ENCODE measurements at regions not wholly inside any gene's neighbourhood (a gene's known extent, or its start where the extent isn't known, plus 50 kb on each side); places are given as distances from the start of the nearest gene placed in this dataset.

DNA sequence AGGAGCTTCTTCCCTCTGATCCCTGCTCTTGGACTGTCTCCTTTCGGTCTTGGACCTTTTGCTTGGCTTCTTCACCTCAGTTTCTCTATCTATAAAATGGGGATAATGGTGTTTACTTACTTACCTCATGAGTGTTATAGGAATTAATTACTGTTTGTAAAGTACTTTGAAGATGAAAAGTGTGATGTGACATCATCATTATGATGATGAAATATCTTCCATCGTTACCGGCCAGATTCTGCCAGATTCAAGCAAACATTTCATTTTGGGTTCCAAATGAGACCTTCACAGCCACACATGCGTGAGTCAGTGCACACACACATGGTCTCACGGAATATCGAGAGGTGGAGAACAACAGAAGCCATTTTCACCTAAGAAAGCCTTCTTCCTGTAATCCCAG lies 220.1 kb upstream of the RPL34 start:
- no peak for DNase-seq (ENCODE audit: low read depth, low spot score)

DNA sequence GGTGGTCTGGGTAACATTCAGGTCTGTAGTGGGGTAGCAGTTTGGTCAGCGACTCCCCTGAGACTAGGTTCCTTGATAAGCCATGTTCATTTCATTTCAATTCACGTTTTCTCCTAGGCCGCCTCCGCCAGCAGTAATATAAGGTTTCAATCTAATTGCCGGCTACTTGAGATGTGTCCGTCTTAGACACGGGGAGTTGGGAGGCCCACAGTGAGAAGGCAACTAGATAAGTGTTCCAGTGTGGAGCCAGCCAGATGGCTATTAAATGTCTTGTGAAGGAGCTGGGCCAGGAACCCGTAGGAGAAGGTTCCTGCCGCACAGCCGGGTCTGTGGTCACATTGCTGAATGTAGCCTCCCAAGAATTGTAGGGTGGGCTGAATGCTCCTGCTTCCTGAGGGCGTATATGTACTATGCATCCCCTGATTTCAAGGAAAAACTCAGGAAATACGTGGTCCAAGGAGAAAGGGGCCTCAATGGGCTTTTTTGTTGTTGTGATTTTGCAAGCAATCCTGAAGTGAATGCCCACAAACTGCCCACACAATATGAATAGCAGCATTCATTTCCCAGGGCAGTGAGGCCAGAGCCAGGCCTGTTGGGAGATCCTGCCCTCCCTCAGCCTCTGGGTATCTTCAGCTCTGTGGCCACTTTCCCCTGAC lies 220.6 kb upstream of the RPL34 start:
- no peak for DNase-seq (ENCODE audit: low read depth, low spot score)

DNA sequence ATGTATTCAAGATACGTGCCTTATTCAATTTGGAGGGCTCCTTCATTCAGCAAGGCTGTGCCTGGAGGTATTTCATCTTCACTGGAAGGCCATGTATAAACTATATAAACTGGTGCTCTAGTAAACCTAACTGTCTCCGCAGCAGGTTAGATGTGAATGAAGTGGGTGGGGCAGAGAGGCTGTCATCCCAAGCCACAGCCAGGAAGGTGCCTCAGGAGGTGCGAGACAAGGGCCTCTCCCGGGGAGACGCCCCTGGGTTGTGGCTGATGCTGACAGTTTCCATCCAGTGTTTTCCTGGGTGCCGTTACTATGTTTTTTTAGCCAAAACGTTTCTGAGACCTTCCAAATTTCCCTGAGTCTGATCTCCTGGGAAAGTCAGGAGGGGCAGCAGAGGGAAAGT lies 221.5 kb upstream of the RPL34 start:
- DNase-seq (ENCODE audit: low read depth, low spot score): no peak

DNA sequence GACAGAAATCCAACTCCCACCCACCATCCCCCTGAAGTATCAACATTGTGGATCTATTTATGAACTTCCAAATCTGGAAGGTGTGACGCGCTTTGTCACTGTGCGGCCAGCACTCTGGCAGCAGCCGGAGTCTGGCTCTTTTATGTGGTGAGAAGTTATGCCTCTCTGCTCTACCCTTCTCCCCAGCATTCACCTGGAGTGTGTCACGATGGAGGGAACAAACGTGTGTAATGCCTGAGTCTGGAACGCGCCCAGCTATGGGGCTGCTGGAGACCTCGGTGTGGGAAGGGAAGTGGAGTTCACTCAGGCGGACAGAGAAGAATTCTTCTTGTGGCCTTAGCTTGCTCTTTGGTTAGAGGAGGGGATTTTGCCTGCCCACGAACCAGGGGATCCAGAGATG lies 222.1 kb upstream of the RPL34 start:
- DNase-seq (ENCODE audit: low read depth, low spot score): no peak

DNA sequence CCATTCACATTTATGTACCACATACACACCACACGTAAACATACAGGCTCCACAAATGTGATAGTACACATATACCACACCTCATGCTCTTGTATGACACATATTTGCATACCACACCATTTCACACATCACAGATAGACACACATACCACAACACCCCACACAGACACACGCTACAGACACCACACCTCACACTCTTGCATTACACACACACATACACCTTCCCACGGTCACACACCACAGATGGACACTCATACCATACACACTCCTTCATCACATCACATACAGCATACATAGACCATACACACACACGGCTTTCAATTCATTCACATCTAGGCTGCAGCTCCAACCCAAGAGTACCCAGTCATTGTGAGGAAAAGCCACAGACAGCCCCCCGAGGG lies 222.5 kb upstream of the RPL34 start:
- DNase-seq (ENCODE audit: low read depth, low spot score): no peak

DNA sequence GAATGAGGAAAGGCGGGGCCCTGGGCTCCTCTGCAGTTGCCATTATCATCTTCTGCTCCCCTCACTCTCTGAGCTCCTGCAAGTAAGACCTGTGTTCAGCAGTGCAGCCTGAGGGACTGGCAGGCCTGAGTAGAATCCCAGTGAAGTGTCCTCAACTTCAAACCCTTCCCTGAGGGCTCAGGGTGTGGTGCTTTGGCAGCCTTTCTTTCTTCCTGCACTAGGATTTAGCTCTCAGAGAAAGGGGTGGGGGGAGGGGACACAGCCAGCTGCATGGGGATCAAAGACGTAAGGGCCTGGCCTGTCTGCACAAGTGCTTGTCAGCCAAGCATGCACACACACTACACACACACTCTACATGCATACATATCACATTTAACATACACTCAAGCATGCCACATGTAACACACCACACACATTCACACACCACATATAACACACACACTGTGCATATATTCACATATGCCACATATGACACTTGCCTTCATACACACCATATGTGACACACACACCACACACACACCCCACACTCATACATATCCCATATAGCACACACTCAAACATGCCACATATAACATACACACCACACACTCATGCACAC lies 223.4 kb upstream of the RPL34 start:
- no peak for DNase-seq (ENCODE audit: low read depth, low spot score)

DNA sequence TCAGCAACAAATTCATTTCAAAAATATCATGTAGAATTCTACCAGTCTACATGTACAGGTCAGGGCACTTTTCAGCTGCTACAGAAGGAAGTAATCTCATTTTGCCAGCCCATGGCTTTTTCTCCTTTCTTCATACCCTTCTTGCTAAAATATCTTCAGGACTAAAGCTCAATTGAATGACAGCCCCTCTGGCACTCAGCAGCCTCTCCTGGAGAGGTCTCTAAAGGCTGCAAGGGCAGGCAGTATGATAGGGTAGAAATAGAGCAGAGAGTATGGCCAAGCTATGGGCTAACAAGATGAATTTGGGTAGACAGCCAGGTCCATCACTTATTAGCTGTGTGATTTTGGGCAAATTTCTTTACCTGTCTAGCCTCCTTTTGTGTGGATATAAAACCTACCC lies 224.6 kb upstream of the RPL34 start:
- no peak for DNase-seq (ENCODE audit: low read depth, low spot score)

- DNase-seq (ENCODE audit: low read depth, low spot score): no peak
Observed at GRCh38 chr4:108393890-108394472, 225.2 kb upstream of the LEF1 start.

DNA sequence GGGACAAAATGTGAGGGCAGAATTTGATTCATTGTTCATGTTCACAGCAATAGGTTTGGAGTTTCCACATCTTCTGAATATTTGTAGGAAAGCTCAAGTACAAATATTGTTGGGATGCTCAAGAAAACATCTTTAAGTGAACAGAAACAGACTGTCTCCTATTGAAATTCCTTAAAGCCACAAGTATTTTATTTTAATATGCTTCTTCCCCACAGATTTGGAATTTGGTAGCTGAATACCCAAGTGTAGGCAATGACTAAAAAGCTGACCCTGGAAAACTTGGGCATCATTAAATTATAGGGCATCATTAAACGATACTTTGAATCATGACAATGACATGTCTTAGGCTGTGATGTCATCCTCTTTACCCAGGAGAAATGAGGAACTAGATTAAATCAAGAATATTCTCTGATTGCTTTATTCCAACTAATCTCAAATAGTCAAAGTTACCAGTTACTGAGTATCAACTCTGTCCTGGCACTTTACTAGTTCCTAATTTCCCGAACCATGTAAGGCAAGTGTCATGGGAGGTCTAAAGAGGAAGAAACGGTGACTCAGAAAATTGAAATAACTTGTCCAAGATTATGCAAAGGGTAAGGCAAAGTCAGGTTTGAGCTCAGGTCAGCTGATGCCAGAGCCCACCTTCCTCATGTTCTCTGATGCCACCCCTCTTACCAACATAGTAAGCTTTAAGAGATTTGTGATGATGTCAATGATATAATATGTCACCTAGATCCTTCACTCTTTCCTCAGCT lies 223.1 kb upstream of the LEF1 start:
- no peak for DNase-seq (ENCODE audit: low read depth, low spot score)

GRCh38 chr4:108385076-108385475 lies 216.3 kb upstream of the LEF1 start:
- no peak for DNase-seq (ENCODE audit: low read depth, low spot score)

DNA sequence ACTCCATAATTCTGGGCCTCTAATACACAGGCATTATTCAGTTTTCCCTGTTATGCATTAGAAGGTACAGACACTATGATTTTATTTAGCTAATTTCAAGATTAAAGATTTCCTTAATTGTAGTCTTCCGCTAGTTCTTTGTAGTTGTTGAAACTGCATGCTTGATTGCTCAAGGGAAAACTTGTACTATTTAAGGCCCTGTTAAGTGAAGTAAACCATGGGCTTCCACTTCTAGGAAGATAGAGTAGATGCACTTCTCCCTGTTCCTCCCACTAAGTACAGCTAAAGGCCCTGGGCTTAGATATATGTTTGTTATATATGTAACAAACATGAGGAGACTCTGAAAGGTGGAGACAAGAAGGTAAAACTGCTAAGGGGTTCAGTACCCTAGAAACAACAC lies 215.8 kb upstream of the LEF1 start:
- no peak for DNase-seq (ENCODE audit: low read depth, low spot score)

DNA sequence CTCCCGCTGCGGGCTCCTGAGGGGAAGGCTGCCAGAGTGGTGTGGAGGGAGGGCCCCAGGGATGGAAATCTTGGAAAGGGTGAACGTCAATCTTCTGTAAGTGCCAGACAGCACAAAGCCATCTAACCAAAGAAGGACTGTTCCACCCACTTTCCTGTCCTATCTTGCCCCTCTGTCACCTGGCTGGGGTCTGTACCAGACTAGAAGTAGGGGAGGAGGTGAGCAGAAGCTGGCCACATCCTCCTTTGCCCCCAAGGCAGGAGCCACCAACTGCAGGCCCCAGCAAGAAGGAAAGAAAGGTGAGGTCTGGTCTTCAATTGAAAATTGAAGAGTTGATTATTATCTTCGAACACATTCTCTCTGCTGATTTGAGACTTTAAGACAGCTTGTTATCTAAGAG lies 214.4 kb upstream of the LEF1 start:
- DNase-seq (ENCODE audit: low read depth, low spot score): no peak

DNA sequence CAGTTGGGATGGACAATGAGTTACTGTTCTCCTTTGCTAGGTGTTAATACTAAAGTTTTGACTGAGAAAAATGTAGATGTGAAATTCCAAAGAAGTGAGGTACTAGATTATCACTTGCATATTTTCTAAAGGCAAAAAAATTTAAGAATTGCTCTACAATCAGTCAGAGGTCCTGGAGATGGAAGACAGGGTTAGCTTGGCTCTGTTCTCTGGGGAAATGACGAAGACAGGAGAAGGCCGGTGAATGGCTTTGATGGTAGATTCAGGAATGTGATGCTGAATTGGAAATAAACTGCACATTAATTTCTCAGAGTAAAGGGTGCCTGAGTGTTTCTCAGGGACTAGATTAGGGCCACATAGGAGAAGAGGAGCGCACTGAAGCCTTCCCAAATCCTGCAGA lies 214.0 kb upstream of the LEF1 start:
- no peak for DNase-seq (ENCODE audit: low read depth, low spot score)

DNA sequence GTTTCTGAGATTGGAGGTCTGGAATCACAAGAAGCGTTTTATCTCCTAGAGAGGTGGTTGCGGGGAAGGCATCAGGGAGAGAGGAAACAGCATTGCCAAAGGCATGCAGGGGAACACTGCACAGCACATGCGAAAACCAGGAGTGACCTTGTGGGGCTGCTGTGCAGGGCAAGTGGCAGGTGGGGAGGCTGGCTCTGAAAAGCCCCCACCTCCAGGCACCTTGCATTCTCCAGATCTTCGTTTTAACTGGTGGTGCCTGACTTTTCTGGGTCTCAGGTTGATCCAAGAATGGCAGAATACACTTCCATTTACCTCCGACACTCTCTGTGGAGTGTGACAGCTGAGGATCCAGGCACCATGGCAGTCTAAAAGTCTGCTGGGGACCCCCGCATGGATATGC lies 209.4 kb upstream of the LEF1 start:
- no peak for DNase-seq (ENCODE audit: low read depth, low spot score)

DNA sequence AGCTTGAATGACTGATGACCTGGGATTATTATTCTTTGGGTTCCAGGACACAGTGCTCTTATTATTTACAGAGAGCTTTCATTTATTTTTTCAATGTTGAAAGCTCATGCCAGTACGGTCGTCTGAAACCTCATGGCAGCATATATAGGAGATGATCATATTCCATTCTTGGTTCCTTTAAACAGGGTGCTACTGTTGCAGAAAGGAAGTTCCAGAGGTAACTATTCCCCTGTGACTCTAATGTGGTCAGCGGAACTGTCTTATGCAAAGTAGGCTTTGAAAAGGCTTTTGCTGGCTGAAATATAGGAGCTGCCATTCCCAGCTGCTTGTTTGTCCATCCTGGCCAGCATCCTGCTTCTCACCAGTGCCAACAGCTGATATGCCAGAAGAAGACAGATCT lies 208.3 kb upstream of the LEF1 start:
- no peak for DNase-seq (ENCODE audit: low read depth, low spot score)

DNA sequence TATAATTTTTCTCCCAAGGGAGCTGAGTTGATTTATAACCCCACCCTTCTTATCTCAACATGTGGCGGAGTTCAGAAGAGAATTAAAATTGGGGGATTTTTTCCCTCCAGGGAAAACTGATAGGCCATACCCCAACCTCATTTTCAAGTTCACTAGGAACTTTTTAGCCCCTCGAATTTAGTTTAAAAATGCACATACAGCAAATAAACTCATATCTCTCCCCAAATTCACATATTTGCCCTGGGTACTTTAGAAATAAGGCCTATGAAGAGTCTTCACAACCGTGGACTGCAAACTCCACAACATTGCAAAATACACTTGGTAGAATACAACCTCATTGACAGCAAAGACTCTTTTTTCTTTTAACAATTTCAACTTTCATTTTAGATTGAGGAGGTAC lies 206.7 kb upstream of the LEF1 start:
- no peak for DNase-seq (ENCODE audit: low read depth, low spot score)

DNA sequence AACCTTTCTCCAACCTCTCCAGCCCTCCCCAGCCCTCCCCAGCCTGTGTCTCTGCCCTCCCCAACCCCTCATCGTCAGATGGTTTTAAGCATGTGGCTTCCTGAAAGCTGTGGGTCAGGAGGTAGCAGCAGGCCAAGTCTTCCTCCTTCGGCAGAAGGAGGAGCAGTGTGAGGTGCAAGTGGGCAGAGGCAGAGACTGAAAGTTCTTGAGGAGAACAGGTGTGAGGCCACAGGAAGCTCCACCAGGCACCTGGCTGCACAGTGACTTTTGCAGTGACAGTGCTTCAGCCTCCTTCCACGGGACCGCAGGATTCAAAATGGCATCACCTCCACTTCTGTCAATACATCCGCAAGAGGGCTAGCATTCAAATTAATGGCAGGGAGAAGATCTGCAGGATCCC lies 203.9 kb upstream of the LEF1 start:
- no peak for DNase-seq (ENCODE audit: low read depth, low spot score)

DNA sequence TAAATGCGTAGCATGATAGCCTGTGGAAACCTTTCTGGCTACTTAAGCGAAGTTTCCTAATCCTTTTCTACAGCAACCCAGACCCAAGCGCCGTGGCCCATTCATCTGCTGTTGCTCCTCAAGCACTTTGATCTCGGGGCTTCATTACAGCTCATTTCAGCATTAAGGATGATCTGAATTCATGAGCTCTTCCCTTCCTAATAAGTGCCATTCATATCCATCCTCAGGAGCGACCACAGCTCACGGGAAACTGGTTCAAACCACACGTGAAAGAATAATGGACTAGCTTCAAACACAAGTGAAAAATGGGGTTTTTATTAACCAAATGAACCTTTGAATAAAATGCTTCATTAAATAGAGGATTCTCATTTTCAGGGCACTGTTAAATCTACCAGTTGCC lies 202.6 kb upstream of the LEF1 start:
- no peak for DNase-seq (ENCODE audit: low read depth, low spot score)

GRCh38 chr4:108370291-108371141 lies 201.8 kb upstream of the LEF1 start:
- no peak for DNase-seq (ENCODE audit: low read depth, low spot score)

DNA sequence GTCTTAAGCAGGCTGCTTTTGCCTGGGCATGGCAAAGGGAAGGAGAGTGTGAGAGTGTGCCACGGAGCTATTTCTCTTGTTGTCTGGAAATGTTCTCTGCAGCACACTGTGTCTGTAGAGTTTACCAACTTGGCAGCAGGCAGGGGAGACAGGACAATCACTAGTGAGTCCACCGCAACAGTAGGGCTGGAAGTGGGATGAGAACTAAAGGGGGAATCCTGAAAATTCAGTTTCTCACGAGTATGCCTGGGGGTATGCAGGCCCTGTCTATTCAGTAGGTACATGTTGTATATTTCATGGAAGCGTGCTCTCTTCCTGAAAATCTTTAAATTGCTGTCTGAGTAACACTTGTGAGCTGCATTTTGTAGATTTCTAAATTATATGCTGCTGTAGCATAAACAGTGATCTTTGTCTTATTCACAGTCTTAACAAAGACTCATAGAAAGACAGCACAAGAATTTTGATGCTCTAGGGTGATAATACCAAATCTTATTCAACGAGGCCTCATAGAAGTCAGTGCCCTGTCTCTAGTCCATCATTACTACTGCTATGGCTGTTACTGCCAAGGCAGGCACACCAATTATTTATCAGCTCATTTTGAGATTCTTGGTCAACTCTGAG lies 200.4 kb upstream of the LEF1 start:
- no peak for DNase-seq (ENCODE audit: low read depth, low spot score)

GRCh38 chr4:108367751-108368150 lies 199.0 kb upstream of the LEF1 start:
- no peak for DNase-seq (ENCODE audit: low read depth, low spot score)

DNA sequence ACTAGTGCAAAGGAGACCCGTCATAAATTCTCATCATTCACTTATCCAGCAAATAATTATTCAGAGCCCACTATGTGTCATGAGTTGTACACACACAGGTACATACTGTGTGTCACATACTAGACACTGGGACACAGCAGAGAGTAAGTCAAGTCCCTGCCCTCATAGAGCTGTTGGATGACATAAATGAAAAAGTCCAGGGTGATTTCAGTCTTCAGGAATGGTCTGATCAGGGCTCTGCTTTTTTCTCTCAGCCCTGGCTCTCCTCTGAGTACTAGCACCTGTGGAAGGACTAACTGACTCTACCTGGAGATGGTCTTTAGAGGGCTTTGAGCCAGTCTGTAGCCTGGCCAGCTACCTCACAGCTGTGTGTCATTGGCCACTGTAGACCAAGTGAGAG lies 198.0 kb upstream of the LEF1 start:
- DNase-seq (ENCODE audit: low read depth, low spot score): no peak

Measured in brain pericyte (primary cell).